ENCODE measurements at regions not wholly inside any gene's neighbourhood (a gene's known extent, or its start where the extent isn't known, plus 50 kb on each side); places are given as distances from the start of the nearest gene placed in this dataset.

DNA sequence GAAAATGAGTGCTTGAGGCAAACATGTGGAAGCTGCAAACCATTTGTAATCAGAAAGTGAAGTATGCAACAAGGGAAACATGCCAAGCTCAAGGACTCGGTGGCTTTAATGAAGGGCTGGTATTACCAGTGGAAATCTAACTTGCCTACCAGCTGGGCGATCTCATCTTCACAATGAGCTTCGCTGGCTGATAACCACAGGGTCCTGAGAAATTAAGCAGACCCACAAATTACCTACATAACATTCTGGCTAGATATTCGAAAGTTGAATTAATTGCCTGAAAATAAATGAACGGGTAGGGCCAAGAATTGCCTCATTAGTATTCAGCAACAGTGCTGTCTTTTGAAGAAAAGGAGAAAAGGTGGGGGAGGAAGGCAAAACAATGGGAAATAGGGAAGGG is 439.4 kb downstream of the PDZRN4 start:
- DNase-seq (ENCODE audit: insufficient read length, low spot score) (no peak), FAIRE-seq (no peak)
- TF ChIP-seq, protein P1, sequence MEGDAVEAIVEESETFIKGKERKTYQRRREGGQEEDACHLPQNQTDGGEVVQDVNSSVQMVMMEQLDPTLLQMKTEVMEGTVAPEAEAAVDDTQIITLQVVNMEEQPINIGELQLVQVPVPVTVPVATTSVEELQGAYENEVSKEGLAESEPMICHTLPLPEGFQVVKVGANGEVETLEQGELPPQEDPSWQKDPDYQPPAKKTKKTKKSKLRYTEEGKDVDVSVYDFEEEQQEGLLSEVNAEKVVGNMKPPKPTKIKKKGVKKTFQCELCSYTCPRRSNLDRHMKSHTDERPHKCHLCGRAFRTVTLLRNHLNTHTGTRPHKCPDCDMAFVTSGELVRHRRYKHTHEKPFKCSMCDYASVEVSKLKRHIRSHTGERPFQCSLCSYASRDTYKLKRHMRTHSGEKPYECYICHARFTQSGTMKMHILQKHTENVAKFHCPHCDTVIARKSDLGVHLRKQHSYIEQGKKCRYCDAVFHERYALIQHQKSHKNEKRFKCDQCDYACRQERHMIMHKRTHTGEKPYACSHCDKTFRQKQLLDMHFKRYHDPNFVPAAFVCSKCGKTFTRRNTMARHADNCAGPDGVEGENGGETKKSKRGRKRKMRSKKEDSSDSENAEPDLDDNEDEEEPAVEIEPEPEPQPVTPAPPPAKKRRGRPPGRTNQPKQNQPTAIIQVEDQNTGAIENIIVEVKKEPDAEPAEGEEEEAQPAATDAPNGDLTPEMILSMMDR (IDR thresholded peaks at IDR 0.05; ENCODE audit: insufficient read depth, missing control alignments): no peak

DNA sequence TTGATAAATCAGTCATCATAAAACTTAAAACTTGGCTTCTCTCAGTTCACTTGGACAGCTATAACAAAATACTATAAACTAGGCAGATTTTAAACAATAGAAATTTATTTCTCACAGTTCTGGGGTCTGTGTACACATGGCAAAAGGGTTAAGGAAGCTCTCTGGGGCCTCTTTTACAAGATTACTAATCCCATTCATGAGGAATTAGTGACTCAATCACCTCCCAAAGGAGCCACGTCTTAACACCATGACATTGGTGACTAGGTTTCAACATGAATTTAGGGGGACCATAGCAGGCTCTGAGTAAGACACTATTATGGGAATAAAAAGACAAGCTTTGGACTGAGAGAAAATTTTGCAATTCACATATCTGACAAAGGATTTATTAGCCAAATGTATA is 436.5 kb downstream of the PDZRN4 start:
- no peak for FAIRE-seq
- TF ChIP-seq, protein P1 (IDR thresholded peaks at IDR 0.05; ENCODE audit: insufficient read depth, missing control alignments): no peak
- no peak for DNase-seq (ENCODE audit: insufficient read length, low spot score)
